ENCODE measurements at regions not wholly inside any gene's neighbourhood (a gene's known extent, or its start where the extent isn't known, plus 50 kb on each side); places are given as distances from the start of the nearest gene placed in this dataset.

DNA sequence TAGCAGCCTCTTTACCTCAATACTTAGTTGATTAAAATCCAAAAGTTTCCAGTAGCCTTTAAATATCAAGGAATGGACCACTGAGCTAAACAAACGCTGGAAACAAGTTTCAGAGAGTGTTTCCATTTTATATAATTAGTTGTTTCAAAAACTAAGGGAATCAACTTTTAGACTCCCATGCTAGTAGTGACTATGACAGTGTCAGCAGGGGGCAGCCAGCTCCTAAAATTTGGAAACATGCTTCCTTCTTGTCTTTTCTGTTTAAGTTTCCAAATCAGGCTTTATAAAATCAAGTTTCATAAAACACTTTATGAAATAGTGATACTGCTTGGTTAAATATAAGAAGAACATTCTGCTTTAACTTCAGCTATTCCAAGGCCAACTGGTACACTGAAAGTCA is 138.2 kb upstream of the TMEM229A start:
- Histone ChIP-seq H4K20me1 (replicated peaks; ENCODE audit: insufficient read depth) (no peaks in the 10 kb centered on the region), H3K4me2 (no peak overlapping the region), H2AFZ (no peak overlapping the region), H3K36me3 (ENCODE audit: insufficient read depth) (no peaks in the 10 kb centered on the region; the same call in 1 of the 2 replicates), H3F3A (replicated peaks; ENCODE audit: low read depth) (no peaks in the 10 kb centered on the region), H3K79me2 (replicated peaks; ENCODE audit: insufficient read depth) (no peaks in the 10 kb centered on the region), H3K27me3 (ENCODE audit: insufficient read depth) (no peaks in the 10 kb centered on the region), H3K4me3 (no peak overlapping the region), H3K27ac (ENCODE audit: low read depth) (no peak overlapping the region), H3K4me1 (ENCODE audit: insufficient read depth) (no peaks in the 10 kb centered on the region), H3K9me2 (ENCODE audit: insufficient read depth) (no peaks in the 10 kb centered on the region)
- 0 out of 3 replicates have a peak, but pooled peaks cover 3% of the 10 kb centered on the region for H3K4me1 Mint-ChIP-seq
- H3K9me3 Mint-ChIP-seq = 0 out of 3 replicates have a peak, but pooled peaks cover 4% of the 10 kb centered on the region
- H3K27me3 Mint-ChIP-seq (ENCODE audit: insufficient read depth, low read depth, poor library complexity) = peaks cover 4% of the 10 kb centered on the region
- no peak for ATAC-seq
- peak; percentile 65 for DNase-seq (ENCODE audit: low spot score)
- TF ChIP-seq ZNF114 (CRISPR knock-in tag; IDR thresholded peaks at IDR 0.05) (no peak), JUNB (IDR thresholded peaks at IDR 0.05; ENCODE audit: unreplicated experiment) (no peak), REST (IDR thresholded peaks at IDR 0.05; ENCODE audit: unreplicated experiment) (no peak), CREB1 (CRISPR knock-in tag; IDR thresholded peaks at IDR 0.05; ENCODE audit: low read depth) (no peak), CTCF (conservative IDR thresholded peaks at IDR 0.05; ENCODE audit: low read depth in 2 of 2) (peak; percentile 55 to 63), EZH2phosphoT487 (IDR thresholded peaks at IDR 0.05; ENCODE audit: unreplicated experiment) (no peak), EZH2 (IDR thresholded peaks at IDR 0.05; ENCODE audit: low read depth, unreplicated experiment) (no peak)
- H3K36me3 Mint-ChIP-seq (ENCODE audit: low read depth) = no peaks in the 10 kb centered on the region
- H3K27ac Mint-ChIP-seq = no peak overlapping the region
- no peak overlapping the region for H3K4me3 Mint-ChIP-seq

- Mint-ChIP-seq H3K36me3 (ENCODE audit: low read depth) (no peaks in the 10 kb centered on the region), H3K4me1 (0 out of 3 replicates have a peak, but pooled peaks cover 3% of the 10 kb centered on the region), H3K27ac (no peak overlapping the region), H3K4me3 (no peak overlapping the region), H3K9me3 (0 out of 3 replicates have a peak, but pooled peaks cover 3% of the 10 kb centered on the region), H3K27me3 (ENCODE audit: insufficient read depth, low read depth, poor library complexity) (no peaks in the 10 kb centered on the region)
- Histone ChIP-seq H3K4me1 (ENCODE audit: insufficient read depth) (no peaks in the 10 kb centered on the region), H3K4me2 (no peak overlapping the region), H2AFZ (no peak overlapping the region), H3F3A (replicated peaks; ENCODE audit: low read depth) (no peaks in the 10 kb centered on the region), H3K27me3 (ENCODE audit: insufficient read depth) (no peaks in the 10 kb centered on the region), H3K36me3 (ENCODE audit: insufficient read depth) (no peaks in the 10 kb centered on the region), H4K20me1 (replicated peaks; ENCODE audit: insufficient read depth) (no peaks in the 10 kb centered on the region), H3K79me2 (replicated peaks; ENCODE audit: insufficient read depth) (no peaks in the 10 kb centered on the region), H3K4me3 (no peak overlapping the region), H3K27ac (ENCODE audit: low read depth) (no peak overlapping the region), H3K9me2 (ENCODE audit: insufficient read depth) (no peaks in the 10 kb centered on the region)
- no peak for ATAC-seq
- no peak for DNase-seq (ENCODE audit: low spot score)
- TF ChIP-seq POLR2AphosphoS5 (IDR thresholded peaks at IDR 0.05; ENCODE audit: low read depth) (no peak), NANOG (IDR thresholded peaks at IDR 0.05; ENCODE audit: borderline replicate concordance) (no peak), CREB1 (CRISPR knock-in tag; IDR thresholded peaks at IDR 0.05; ENCODE audit: low read depth) (no peak), EZH2phosphoT487 (IDR thresholded peaks at IDR 0.05; ENCODE audit: unreplicated experiment) (no peak), JUNB (IDR thresholded peaks at IDR 0.05; ENCODE audit: unreplicated experiment) (no peak), ZNF331 (CRISPR knock-in tag; IDR thresholded peaks at IDR 0.05; ENCODE audit: low read depth) (no peak), ZNF114 (CRISPR knock-in tag; IDR thresholded peaks at IDR 0.05) (no peak)
- TF ChIP-seq, protein P1, sequence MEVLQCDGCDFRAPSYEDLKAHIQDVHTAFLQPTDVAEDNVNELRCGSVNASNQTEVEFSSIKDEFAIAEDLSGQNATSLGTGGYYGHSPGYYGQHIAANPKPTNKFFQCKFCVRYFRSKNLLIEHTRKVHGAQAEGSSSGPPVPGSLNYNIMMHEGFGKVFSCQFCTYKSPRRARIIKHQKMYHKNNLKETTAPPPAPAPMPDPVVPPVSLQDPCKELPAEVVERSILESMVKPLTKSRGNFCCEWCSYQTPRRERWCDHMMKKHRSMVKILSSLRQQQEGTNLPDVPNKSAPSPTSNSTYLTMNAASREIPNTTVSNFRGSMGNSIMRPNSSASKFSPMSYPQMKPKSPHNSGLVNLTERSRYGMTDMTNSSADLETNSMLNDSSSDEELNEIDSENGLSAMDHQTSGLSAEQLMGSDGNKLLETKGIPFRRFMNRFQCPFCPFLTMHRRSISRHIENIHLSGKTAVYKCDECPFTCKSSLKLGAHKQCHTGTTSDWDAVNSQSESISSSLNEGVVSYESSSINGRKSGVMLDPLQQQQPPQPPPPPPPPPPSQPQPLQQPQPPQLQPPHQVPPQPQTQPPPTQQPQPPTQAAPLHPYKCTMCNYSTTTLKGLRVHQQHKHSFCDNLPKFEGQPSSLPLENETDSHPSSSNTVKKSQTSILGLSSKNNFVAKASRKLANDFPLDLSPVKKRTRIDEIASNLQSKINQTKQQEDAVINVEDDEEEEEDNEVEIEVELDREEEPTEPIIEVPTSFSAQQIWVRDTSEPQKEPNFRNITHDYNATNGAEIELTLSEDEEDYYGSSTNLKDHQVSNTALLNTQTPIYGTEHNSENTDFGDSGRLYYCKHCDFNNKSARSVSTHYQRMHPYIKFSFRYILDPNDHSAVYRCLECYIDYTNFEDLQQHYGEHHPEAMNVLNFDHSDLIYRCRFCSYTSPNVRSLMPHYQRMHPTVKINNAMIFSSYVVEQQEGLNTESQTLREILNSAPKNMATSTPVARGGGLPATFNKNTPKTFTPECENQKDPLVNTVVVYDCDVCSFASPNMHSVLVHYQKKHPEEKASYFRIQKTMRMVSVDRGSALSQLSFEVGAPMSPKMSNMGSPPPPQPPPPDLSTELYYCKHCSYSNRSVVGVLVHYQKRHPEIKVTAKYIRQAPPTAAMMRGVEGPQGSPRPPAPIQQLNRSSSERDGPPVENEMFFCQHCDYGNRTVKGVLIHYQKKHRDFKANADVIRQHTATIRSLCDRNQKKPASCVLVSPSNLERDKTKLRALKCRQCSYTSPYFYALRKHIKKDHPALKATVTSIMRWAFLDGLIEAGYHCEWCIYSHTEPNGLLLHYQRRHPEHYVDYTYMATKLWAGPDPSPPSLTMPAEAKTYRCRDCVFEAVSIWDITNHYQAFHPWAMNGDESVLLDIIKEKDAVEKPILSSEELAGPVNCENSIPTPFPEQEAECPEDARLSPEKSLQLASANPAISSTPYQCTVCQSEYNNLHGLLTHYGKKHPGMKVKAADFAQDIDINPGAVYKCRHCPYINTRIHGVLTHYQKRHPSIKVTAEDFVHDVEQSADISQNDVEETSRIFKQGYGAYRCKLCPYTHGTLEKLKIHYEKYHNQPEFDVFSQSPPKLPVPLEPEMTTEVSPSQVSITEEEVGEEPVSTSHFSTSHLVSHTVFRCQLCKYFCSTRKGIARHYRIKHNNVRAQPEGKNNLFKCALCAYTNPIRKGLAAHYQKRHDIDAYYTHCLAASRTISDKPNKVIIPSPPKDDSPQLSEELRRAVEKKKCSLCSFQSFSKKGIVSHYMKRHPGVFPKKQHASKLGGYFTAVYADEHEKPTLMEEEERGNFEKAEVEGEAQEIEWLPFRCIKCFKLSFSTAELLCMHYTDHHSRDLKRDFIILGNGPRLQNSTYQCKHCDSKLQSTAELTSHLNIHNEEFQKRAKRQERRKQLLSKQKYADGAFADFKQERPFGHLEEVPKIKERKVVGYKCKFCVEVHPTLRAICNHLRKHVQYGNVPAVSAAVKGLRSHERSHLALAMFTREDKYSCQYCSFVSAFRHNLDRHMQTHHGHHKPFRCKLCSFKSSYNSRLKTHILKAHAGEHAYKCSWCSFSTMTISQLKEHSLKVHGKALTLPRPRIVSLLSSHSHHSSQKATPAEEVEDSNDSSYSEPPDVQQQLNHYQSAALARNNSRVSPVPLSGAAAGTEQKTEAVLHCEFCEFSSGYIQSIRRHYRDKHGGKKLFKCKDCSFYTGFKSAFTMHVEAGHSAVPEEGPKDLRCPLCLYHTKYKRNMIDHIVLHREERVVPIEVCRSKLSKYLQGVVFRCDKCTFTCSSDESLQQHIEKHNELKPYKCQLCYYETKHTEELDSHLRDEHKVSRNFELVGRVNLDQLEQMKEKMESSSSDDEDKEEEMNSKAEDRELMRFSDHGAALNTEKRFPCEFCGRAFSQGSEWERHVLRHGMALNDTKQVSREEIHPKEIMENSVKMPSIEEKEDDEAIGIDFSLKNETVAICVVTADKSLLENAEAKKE (CRISPR knock-in tag; IDR thresholded peaks at IDR 0.05) = no peak
Observed at GRCh38 chr7:124168616-124169015, 135.7 kb upstream of the TMEM229A start.

Measured in GM23338 (cell line).